GM12878 (cell line): ENCODE measurements at regions not wholly inside any gene's neighbourhood (a gene's known extent, or its start where the extent isn't known, plus 50 kb on each side); places are given as distances from the start of the nearest gene placed in this dataset.

Experiments
- ATAC-seq: fragments of 200-7000 bp; cut with Tn5 transposase; 3 replicates; pipeline ENCODE4 v1.9.1; 2020; ENCODE audit warnings: mild to moderate bottlenecking, moderate library complexity
- BruUV-seq: library from RNA; stranded (reverse); fragments of 400-500 nt; replicated peaks from 2 replicates; lab custom pipeline; 2021; lab: Mats Ljungman, UMichigan
- CTCF ChIA-PET: fragments of 300-600 bp; sonication (Branson Sonifier 250); formaldehyde crosslinking; extraction: SDS; loops from one replicate; lab custom pipeline; 2021; ENCODE audit warnings: inconsistent platforms; lab: Yijun Ruan, JAX
- POLR2A ChIA-PET: fragments of 350-600 bp; formaldehyde crosslinking; extraction: SDS; loops from one replicate; lab custom pipeline; 2021; ENCODE audit warnings: inconsistent platforms; lab: Charles Lee
- RAD21 ChIA-PET: fragments of 300-600 bp; sonication (Branson Sonifier 250); formaldehyde crosslinking; loops from one replicate; lab custom pipeline; 2023; ENCODE audit warnings: antibody characterized with exemption; ENCODE audit not compliant: unreplicated experiment; lab: Charles Lee
- SMC1A ChIA-PET: fragments of 300-600 bp; sonication (Branson Sonifier 250); formaldehyde crosslinking; loops from one replicate; lab custom pipeline; 2023; ENCODE audit not compliant: unreplicated experiment, uncharacterized antibody; lab: Charles Lee
- DNase-seq: peaks from one replicate; pipeline ENCODE4 v3.0.0-alpha.2; 2011; ENCODE audit warnings: low read depth, low spot score
- FAIRE-seq: peaks from 3 replicates; lab custom pipeline; 2011; peaks lifted over from hg19 to GRCh38; lab: Jason Lieb, UNC
- H2AFZ ChIP-seq: 2 replicates; pipeline ENCODE4 v1.6.0; 2011; ENCODE audit warnings: low read depth, low read length, control low read depth; ENCODE audit not compliant: control insufficient read depth
- H3K27ac ChIP-seq: 2 replicates; pipeline ENCODE4 v1.5.1; 2011; ENCODE audit warnings: control low read depth; ENCODE audit not compliant: control insufficient read depth, insufficient read depth
- H3K27me3 ChIP-seq, 2 experiments: replicated peaks in 1 of 2; 2 replicates each; pipeline versions ENCODE4 v1.6.0 to v1.6.1; 2011; ENCODE audit warnings: low read length in 1 of 2; ENCODE audit not compliant: control insufficient read depth in 2 of 2, insufficient read depth in 2 of 2
- H3K36me3 ChIP-seq, 2 experiments: 2 replicates each; pipeline ENCODE4 v1.5.1; 2011; ENCODE audit warnings: low read length in 1 of 2; ENCODE audit not compliant: control insufficient read depth in 2 of 2, insufficient read depth in 2 of 2
- H3K4me1 ChIP-seq: 2 replicates; pipeline ENCODE4 v1.6.1; 2011; ENCODE audit warnings: mild to moderate bottlenecking, low read length, moderate library complexity, mixed read lengths; ENCODE audit not compliant: control insufficient read depth, insufficient read depth
- H3K4me2 ChIP-seq: 2 replicates; pipeline ENCODE4 v1.6.0; 2011; ENCODE audit warnings: control low read depth; ENCODE audit not compliant: control insufficient read depth, insufficient read depth
- H3K4me3 ChIP-seq: fragments of 200-600 bp; sonication (generic); 2 replicates; pipeline ENCODE4 v1.5.1; 2016
- H3K79me2 ChIP-seq: 2 replicates; pipeline ENCODE4 v1.6.0; 2011; ENCODE audit warnings: low read length; ENCODE audit not compliant: control insufficient read depth, insufficient read depth
- H3K9ac ChIP-seq: 2 replicates; pipeline ENCODE4 v1.8.0; 2011; ENCODE audit warnings: low read length, control low read depth, mixed read lengths; ENCODE audit not compliant: control insufficient read depth, insufficient read depth
- H3K9me3 ChIP-seq: replicated peaks from 3 replicates; pipeline ENCODE4 v1.5.1; 2011; ENCODE audit warnings: mild to moderate bottlenecking, low read length; ENCODE audit not compliant: control insufficient read depth, insufficient read depth
- H4K20me1 ChIP-seq: 2 replicates; pipeline ENCODE4 v1.6.0; 2011; ENCODE audit not compliant: control insufficient read depth, insufficient read depth
- CEBPZ ChIP-seq: fragments of 150-350 bp; IDR thresholded peaks from 2 replicates; pipeline ENCODE4 v1.6.1; 2016; ENCODE audit warnings: low read depth, low read length
- ESRRA ChIP-seq: IDR thresholded peaks from 2 replicates; pipeline ENCODE4 v1.6.1; 2012; ENCODE audit warnings: mild to moderate bottlenecking, low read length, improper control_type of control experiment
- KAT2A ChIP-seq: conservative IDR thresholded peaks from 2 replicates; pipeline ENCODE4 v1.6.1; 2011; ENCODE audit warnings: low read depth, low read length; ENCODE audit not compliant: control insufficient read depth
- RAD51 ChIP-seq: fragments of 450-650 bp; IDR thresholded peaks from 2 replicates; pipeline ENCODE4 v1.6.1; 2016; ENCODE audit warnings: moderate library complexity, mild to moderate bottlenecking, inconsistent platforms
- RUNX3 ChIP-seq: IDR thresholded peaks from 2 replicates; pipeline ENCODE4 v1.6.1; 2012; ENCODE audit warnings: low read length, inconsistent platforms
- SKIL ChIP-seq: fragments of 450-650 bp; IDR thresholded peaks from 2 replicates; pipeline ENCODE4 v1.6.1; 2017; ENCODE audit warnings: mild to moderate bottlenecking, low read depth, inconsistent platforms; ENCODE audit not compliant: poor library complexity, severe bottlenecking
- TBL1XR1 ChIP-seq: IDR thresholded peaks from 2 replicates; pipeline ENCODE4 v1.6.1; 2012; ENCODE audit warnings: low read depth, low read length, improper control_type of control experiment
- YBX1 ChIP-seq: fragments of 450-650 bp; IDR thresholded peaks from 2 replicates; pipeline ENCODE4 v1.6.1; 2016; ENCODE audit warnings: antibody characterized with exemption
- ZBTB40 ChIP-seq: fragments of 450-650 bp; IDR thresholded peaks from 2 replicates; pipeline ENCODE4 v1.6.1; 2016; ENCODE audit warnings: mild to moderate bottlenecking, moderate library complexity, borderline replicate concordance
- ZNF207 ChIP-seq: fragments of 450-650 bp; IDR thresholded peaks from 2 replicates; pipeline ENCODE4 v1.6.1; 2014; ENCODE audit warnings: antibody characterized with exemption, mild to moderate bottlenecking, borderline replicate concordance
- WGBS: methylation state at CpG from one replicate; pipeline ENCODE4 v1.1.6; 2016; ENCODE audit warnings: low lambda C conversion rate; ENCODE audit not compliant: insufficient replicate concordance, insufficient coverage; ENCODE audit errors: missing lambda C conversion rate; 5-methylcytosine and 5-hydroxymethylcytosine counted together
- in situ Hi-C: fragments of 300-500 bp; cut with MboI; formaldehyde crosslinking; loops from 9 replicates; pipeline ENCODE4 v1.14.3; 2018; ENCODE audit warnings: mixed read lengths
- intact Hi-C: fragments of 100-400 bp; cut with micrococcal nuclease; formaldehyde crosslinking; loops from one replicate; pipeline ENCODE4 v1.14.2; 2022; ENCODE audit not compliant: unreplicated experiment

GRCh38 chr3:94686208-94686607 lies 623.3 kb downstream of the NSUN3 start (continued):
- TF ChIP-seq SKIL, result no peak
- TF ChIP-seq ZBTB40, result no peak

- Histone ChIP-seq H3K27me3 (no peaks in the 10 kb centered on the region), H3K36me3 (no peaks in the 10 kb centered on the region), H3K4me2 (no peak overlapping the region), H3K9ac (no peak overlapping the region), H3K9me3 (no peaks in the 10 kb centered on the region), H3K79me2 (no peaks in the 10 kb centered on the region), H2AFZ (no peak overlapping the region), H4K20me1 (no peaks in the 10 kb centered on the region), H3K27ac (no peak overlapping the region), H3K4me3 (no peak overlapping the region), H3K4me1 (no peaks in the 10 kb centered on the region)
- ATAC-seq, result no peak
- DNase-seq, result no peak
- intact Hi-C loops, result no loop called here
- in situ Hi-C loops, result no loop called here
- POLR2A ChIA-PET, result no interaction called here
- no TSS peak for BruUV-seq
- 40% methylated on average over 5 of the region's 5 CpGs for WGBS
- CTCF ChIA-PET, result no interaction called here
- no peak for FAIRE-seq
- SMC1A ChIA-PET, result interaction anchor here (0.7 to 1.0 kb wide), 2 partner anchors 24 to 31 kb away, joined by 3 read pairs; no protein-coding TSS in a partner anchor
- RAD21 ChIA-PET, result no interaction called here
- TF ChIP-seq YBX1, result no peak
- no peak for TF ChIP-seq RUNX3
- TF ChIP-seq KAT2A, result no peak
- no peak for TF ChIP-seq ZNF207
- TF ChIP-seq TBL1XR1, result no peak
- no peak for TF ChIP-seq CEBPZ
- no peak for TF ChIP-seq ESRRA
- TF ChIP-seq RAD51, result no peak
Observed at GRCh38 chr3:94693997-94694640, 631.3 kb downstream of the NSUN3 start.
